Endothelial cell of umbilical vein (primary cell): ENCODE measurements at regions not wholly inside any gene's neighbourhood (a gene's known extent, or its start where the extent isn't known, plus 50 kb on each side); places are given as distances from the start of the nearest gene placed in this dataset.

Experiments
- EZH2 ChIP-seq: IDR thresholded peaks from 2 replicates; pipeline ENCODE4 v1.6.1; 2012; ENCODE audit warnings: borderline replicate concordance, low read depth, mild to moderate bottlenecking, moderate library complexity, low read length, inconsistent platforms; ENCODE audit not compliant: severe bottlenecking
- GATA2 ChIP-seq: IDR thresholded peaks from 2 replicates; pipeline ENCODE4 v1.7.0; 2011; ENCODE audit warnings: low read depth, mild to moderate bottlenecking, moderate library complexity, mixed read lengths, low read length; ENCODE audit not compliant: insufficient read length, insufficient read depth
- POLR2A ChIP-seq: IDR thresholded peaks from 2 replicates; pipeline ENCODE4 v1.6.1; 2012; ENCODE audit warnings: low read depth, mild to moderate bottlenecking, control low read depth, low read length
- POLR2AphosphoS5 ChIP-seq: IDR thresholded peaks from 2 replicates; pipeline ENCODE4 v1.6.1; 2012; ENCODE audit warnings: low read depth, mild to moderate bottlenecking, control low read depth, low read length, moderate library complexity; ENCODE audit not compliant: insufficient read depth
- TF ChIP-seq, protein P1 (sequence below), 2 donors: IDR thresholded peaks; 1 replicate in 1 of 2; 2 replicates in 1 of 2; pipeline ENCODE4 v1.5.1; 2011; ENCODE audit warnings: low read length in 2 of 2, mild to moderate bottlenecking in 2 of 2, moderate library complexity in 2 of 2, control low read depth in 1 of 2, inconsistent platforms in 1 of 2, low read depth in 1 of 2; ENCODE audit not compliant: insufficient read depth in 1 of 2; ENCODE audit errors: extremely low read depth in 1 of 2

DNA sequence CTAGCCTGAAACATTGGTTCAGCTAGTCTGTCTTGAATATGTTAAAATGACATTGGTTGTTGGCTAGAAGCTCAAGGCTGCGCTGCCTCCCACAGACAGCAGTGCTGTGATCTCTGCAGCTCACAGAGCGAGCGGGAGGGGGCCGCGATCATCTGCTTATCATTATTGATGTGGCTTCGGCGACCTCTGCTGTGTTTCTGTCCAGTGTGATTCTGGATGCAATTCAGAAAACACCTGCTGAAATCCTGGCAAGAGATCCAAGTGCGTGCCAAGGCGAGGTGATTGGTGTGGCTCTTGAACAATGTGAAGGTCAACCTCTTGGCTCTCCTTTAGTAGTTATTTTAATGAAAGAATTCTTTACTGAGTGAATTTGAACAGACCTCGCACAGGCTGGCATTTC lies 142.3 kb upstream of the SASH1 start:
- TF ChIP-seq EZH2 = no peak
- TF ChIP-seq, protein P1, sequence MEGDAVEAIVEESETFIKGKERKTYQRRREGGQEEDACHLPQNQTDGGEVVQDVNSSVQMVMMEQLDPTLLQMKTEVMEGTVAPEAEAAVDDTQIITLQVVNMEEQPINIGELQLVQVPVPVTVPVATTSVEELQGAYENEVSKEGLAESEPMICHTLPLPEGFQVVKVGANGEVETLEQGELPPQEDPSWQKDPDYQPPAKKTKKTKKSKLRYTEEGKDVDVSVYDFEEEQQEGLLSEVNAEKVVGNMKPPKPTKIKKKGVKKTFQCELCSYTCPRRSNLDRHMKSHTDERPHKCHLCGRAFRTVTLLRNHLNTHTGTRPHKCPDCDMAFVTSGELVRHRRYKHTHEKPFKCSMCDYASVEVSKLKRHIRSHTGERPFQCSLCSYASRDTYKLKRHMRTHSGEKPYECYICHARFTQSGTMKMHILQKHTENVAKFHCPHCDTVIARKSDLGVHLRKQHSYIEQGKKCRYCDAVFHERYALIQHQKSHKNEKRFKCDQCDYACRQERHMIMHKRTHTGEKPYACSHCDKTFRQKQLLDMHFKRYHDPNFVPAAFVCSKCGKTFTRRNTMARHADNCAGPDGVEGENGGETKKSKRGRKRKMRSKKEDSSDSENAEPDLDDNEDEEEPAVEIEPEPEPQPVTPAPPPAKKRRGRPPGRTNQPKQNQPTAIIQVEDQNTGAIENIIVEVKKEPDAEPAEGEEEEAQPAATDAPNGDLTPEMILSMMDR (IDR thresholded peaks at IDR 0.05; ENCODE audit: extremely low read depth in 1 of 2, insufficient read depth in 1 of 2, low read depth in 1 of 2, low read length in 2 of 2) = no peak
- no peak for TF ChIP-seq POLR2AphosphoS5
- no peak for TF ChIP-seq GATA2
- TF ChIP-seq POLR2A = no peak
